IPS-15b (cell line): ENCODE measurements at regions not wholly inside any gene's neighbourhood (a gene's known extent, or its start where the extent isn't known, plus 50 kb on each side); places are given as distances from the start of the nearest gene placed in this dataset.
"Not testable (repeated sequence)": the region's sequence is repeated elsewhere in the genome, so short reads cannot be mapped to it uniquely, and the experiment has no call there.

Experiments
- H3K27me3 ChIP-seq: one replicate; pipeline ENCODE4 v1.6.1; 2013; ENCODE audit warnings: low read length; ENCODE audit not compliant: control insufficient read depth, insufficient read depth
- H3K36me3 ChIP-seq: one replicate; pipeline ENCODE4 v1.6.1; 2013; ENCODE audit warnings: low read length; ENCODE audit not compliant: control insufficient read depth, insufficient read depth
- H3K4me1 ChIP-seq: one replicate; pipeline ENCODE4 v1.6.1; 2013; ENCODE audit warnings: mild to moderate bottlenecking, low read length; ENCODE audit not compliant: control insufficient read depth, insufficient read depth
- H3K4me3 ChIP-seq: one replicate; pipeline ENCODE4 v1.5.1; 2013; ENCODE audit warnings: low read depth, low read length
- H3K9ac ChIP-seq: one replicate; pipeline ENCODE4 v1.6.1; 2013; ENCODE audit warnings: low read depth, mild to moderate bottlenecking, low read length
- H3K9me3 ChIP-seq: one replicate; pipeline ENCODE4 v1.6.1; 2013; ENCODE audit warnings: mild to moderate bottlenecking, low read length; ENCODE audit not compliant: control insufficient read depth, insufficient read depth

DNA sequence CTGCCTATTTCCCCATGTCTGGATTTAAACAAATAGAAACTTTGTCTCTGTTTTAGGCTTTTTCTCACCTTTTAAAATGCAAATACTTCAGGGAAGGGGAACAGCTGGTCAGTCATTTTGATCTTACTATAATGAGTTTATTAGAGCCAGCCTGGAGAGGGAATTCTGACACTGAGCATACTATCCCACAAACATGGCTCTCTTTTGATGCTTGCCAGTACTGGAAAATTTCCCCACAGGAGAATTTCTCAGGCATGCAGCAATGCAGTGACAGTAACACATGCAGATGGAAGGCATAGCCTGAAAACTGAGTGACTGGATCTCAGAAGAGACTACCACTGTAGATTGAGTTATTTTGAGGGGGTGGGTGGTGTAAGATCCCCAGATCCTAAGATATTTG is 974.3 kb upstream of the CELF4 start:
- no peaks in the 10 kb centered on the region for H3K27me3 ChIP-seq
- no peaks in the 10 kb centered on the region for H3K4me1 ChIP-seq
- no peak overlapping the region for H3K9ac ChIP-seq
- H3K4me3 ChIP-seq = no peak overlapping the region
- no peaks in the 10 kb centered on the region for H3K36me3 ChIP-seq
- no peaks in the 10 kb centered on the region for H3K9me3 ChIP-seq

DNA sequence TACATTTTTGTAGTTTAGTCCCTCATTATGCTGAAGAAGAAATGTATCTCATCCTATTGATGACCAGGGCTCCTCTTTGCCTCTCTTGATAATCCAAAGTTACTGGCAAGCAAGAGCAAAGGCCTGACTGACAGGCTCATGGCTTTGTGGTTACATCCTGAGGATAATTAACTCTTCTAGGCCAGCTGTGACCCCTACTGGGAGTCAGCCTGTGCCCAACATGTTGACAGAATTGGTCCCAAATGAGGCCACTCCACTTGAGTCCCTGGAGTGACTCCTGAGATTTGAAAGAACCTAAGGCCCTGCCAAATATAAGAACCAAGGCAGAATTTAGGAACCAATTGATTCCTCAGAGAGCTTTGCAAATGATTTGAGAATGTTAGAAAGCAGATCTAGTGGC is 973.8 kb upstream of the CELF4 start:
- Histone ChIP-seq H3K36me3 (no peaks in the 10 kb centered on the region), H3K9ac (no peak overlapping the region), H3K4me1 (no peaks in the 10 kb centered on the region), H3K4me3 (no peak overlapping the region), H3K27me3 (no peaks in the 10 kb centered on the region), H3K9me3 (no peaks in the 10 kb centered on the region)

DNA sequence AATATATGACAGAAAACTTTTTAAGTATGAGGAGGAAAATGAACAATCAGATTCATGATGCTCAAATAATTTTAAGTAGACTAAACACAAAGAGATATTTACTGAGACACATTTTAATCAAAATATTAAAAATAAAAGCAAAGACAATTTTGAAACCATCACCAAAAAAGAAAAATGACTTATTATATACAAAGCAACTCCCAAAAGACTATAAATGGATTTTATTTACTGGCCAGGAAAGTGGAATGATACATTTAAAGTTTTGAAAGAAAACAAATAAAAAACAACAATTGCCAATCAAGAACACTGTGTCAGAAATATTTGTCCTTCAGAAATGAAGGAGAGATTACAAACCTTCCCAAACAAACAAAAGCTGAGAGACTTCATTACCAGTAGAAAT is 968.5 kb upstream of the CELF4 start:
- no peak overlapping the region for H3K9ac ChIP-seq
- H3K27me3 ChIP-seq = no peaks in the 10 kb centered on the region
- no peaks in the 10 kb centered on the region for H3K9me3 ChIP-seq
- H3K36me3 ChIP-seq = no peaks in the 10 kb centered on the region
- H3K4me1 ChIP-seq = no peaks in the 10 kb centered on the region
- H3K4me3 ChIP-seq = no peak overlapping the region

DNA sequence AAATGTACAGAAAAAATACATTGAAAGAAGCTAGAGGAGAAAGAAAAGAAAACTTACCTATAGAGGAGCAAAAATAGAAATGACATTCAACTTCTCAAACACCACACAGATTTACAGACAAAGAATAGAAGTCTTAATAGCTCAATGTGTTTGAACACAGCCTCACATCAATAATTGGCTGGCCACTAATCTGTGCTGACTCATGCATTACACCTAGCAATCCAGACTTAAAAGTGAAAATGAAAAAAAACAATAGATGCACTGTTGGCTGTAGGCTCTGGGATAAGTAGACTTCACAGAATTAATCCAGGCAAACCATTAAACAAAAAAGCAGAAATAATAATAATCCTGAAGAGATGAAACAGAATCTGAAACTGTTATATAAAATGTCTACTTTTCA is 961.3 kb upstream of the CELF4 start:
- Histone ChIP-seq H3K36me3 (no peaks in the 10 kb centered on the region), H3K9me3 (no peaks in the 10 kb centered on the region), H3K27me3 (no peaks in the 10 kb centered on the region), H3K4me1 (no peaks in the 10 kb centered on the region), H3K4me3 (no peak overlapping the region), H3K9ac (no peak overlapping the region)

DNA sequence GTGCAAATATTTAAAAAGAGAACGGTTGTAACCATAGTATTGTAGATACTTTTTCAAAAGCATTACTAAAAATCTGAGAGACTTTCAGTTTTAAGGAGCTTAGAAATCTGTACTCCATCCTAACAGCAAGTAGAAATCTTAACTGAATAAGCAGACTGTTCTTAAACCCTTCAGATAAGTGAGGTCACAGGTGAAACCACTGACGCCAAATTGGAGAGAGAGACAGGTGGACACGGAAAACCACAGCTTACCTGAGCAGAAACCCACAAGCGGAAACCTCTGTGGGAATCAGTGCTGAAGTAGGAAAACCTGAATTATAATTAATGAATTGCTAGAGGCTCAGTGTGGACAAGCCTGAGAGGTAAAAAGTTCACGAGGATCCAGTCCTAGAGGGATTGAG is 959.4 kb upstream of the CELF4 start:
- Histone ChIP-seq H3K4me1 (no peaks in the 10 kb centered on the region), H3K4me3 (no peak overlapping the region), H3K27me3 (no peaks in the 10 kb centered on the region), H3K9me3 (no peaks in the 10 kb centered on the region), H3K36me3 (no peaks in the 10 kb centered on the region), H3K9ac (no peak overlapping the region)

DNA sequence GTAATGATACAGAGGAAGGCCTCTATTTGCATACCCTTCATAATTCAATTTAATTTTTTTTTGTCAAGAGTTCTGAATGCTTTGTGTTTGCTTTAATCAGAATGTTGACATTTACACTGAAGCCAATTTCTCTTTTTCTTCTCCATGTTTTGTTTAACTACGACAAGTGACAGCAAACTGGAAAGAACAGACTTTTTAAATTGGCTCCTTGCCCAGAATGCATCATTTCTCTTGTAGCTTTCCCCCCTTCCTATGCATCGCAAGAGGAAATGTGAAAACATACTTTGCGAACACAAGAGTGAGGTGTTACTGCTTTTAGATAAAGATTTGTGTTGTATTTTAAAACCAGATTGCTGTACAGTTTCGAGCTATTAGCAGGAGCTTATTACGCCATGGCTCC is 955.2 kb upstream of the CELF4 start:
- Histone ChIP-seq H3K27me3 (no peaks in the 10 kb centered on the region), H3K36me3 (no peaks in the 10 kb centered on the region), H3K9me3 (no peaks in the 10 kb centered on the region), H3K9ac (no peak overlapping the region), H3K4me3 (no peak overlapping the region), H3K4me1 (no peaks in the 10 kb centered on the region)

DNA sequence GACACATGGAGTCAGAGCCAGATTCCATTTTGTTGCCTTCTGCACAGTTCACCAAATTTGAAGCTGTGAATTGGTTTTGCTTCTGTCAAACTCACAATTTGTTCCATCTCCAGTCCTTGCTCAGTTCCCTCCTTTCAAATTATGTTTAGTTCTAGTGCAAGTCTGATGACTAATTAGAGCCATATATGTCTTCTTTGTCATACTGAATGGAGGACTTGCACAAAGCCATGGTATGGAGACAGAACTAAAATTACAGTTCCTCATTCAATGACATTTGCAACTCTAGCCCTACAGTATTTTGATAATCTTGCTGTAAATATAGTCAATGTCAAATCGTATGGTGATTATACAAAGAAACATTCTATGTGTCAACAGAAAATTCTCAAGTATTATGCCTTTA is 936.9 kb upstream of the CELF4 start:
- Histone ChIP-seq H3K9ac (no peak overlapping the region), H3K4me1 (no peaks in the 10 kb centered on the region), H3K4me3 (no peak overlapping the region), H3K27me3 (no peaks in the 10 kb centered on the region), H3K36me3 (no peaks in the 10 kb centered on the region), H3K9me3 (no peaks in the 10 kb centered on the region)

DNA sequence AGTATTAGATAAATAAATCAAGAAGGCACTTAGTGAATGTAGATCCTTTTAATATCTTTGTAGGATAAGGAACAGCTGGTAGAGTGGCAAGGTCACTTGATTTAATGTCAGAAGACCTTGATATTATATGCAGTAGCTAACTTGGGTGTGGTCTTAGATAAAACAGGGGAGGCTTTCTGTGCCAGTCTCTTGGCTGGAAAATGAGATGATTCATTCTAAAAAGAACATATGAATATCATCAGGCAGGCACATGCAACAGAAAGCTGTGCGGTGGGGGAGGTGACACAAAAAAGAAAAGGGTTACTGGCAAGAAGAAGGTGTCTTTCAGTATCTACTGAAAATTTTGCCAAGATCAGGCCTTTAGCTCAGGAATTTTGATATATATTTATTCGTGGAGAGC is 931.7 kb upstream of the CELF4 start:
- no peaks in the 10 kb centered on the region for H3K27me3 ChIP-seq
- no peaks in the 10 kb centered on the region for H3K9me3 ChIP-seq
- no peak overlapping the region for H3K4me3 ChIP-seq
- no peaks in the 10 kb centered on the region for H3K36me3 ChIP-seq
- H3K4me1 ChIP-seq = no peaks in the 10 kb centered on the region
- H3K9ac ChIP-seq = no peak overlapping the region

DNA sequence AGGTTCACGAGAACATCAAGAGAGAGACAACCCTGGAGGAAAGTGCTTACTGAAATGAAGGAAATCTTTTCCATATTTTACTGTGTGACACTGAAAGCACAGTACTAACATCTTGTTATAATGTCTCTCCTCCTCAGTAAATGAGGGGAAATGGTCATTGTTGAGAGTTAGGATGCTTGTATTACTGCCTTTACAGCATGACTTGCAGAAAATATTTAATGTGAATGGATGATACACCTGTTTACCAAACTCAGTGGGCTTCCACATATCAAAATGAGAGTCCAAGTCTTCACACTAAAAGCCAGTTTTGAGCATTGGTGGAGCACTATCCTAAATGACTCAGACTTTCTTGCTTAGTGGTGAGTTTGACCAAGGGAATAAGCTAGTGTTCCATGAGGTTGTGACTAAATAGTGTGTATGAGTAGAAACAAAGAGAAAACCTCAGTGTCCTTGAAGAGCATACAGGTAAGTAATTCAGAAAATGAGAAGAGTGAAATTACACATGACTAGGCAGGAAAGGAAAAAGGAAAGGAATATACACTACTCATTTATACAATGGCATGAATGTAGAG is 930.7 kb upstream of the CELF4 start:
- H3K4me1 ChIP-seq = no peaks in the 10 kb centered on the region
- no peak overlapping the region for H3K4me3 ChIP-seq
- no peaks in the 10 kb centered on the region for H3K27me3 ChIP-seq
- H3K9me3 ChIP-seq = no peaks in the 10 kb centered on the region
- no peaks in the 10 kb centered on the region for H3K36me3 ChIP-seq
- no peak overlapping the region for H3K9ac ChIP-seq

DNA sequence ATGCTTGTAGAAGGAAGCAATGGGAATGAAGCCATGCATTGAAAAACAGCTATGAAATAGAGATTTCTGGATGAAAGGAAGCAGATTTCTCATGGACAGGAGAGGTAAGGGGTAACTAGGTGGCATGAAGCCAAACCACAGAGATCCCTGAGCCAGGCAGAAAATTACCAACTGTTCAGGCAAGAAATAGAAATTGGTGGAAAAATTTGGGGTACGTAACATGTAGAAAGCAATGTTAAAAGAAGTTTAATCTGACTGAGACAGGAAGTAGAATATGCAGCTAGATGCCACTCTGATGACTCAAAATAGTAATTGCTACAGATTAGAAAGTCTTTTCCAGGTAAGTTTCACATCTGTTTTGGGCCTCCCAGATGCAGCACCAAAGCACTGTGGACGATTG is 928.5 kb upstream of the CELF4 start:
- Histone ChIP-seq H3K4me3 (no peak overlapping the region), H3K9me3 (no peaks in the 10 kb centered on the region), H3K4me1 (peaks cover 3% of the 10 kb centered on the region), H3K27me3 (no peaks in the 10 kb centered on the region), H3K9ac (no peak overlapping the region), H3K36me3 (no peaks in the 10 kb centered on the region)

DNA sequence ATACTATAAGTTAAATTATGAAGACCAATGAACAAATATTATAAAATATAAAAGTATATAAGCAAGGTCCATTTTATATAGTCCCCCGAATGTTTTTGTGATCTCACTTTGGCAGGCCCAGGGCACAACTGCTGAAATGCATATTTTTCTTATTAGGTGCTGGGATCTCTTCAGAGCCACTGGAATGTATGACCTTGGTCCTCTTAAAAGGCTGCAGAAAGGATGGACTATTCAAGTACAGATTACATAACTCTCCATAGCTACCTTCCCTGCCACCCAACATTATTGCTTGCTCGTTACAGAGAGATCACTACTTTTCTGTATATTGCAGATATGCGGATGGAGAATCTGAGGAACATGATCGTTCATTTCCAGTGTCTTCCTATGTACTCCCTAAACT is 925.6 kb upstream of the CELF4 start:
- Histone ChIP-seq H3K4me3 (no peak overlapping the region), H3K27me3 (no peaks in the 10 kb centered on the region), H3K4me1 (peaks cover 3% of the 10 kb centered on the region), H3K9me3 (no peaks in the 10 kb centered on the region), H3K36me3 (no peaks in the 10 kb centered on the region), H3K9ac (no peak overlapping the region)

DNA sequence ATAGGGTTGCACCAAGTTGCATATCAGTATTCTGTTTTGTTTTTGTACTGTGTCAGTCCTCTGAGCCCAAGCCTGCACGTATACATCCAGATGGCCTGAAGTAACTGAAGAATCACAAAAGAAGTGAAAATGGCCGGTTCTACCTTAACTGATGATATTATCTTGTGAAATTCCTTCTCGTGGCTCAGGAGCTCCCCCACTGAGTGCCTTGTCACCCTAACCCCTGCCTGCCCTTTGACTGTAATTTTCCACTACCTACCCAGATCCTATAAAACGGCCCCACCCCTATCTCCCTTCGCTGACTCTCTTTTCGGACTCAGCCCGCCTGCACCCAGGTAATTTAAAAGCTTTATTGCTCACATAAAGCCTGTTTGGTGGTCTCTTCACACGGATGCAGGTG is 924.1 kb upstream of the CELF4 start:
- not testable (repeated sequence) for H3K27me3 ChIP-seq, H3K36me3 ChIP-seq, H3K4me1 ChIP-seq, H3K9me3 ChIP-seq, H3K9ac ChIP-seq, H3K4me3 ChIP-seq

DNA sequence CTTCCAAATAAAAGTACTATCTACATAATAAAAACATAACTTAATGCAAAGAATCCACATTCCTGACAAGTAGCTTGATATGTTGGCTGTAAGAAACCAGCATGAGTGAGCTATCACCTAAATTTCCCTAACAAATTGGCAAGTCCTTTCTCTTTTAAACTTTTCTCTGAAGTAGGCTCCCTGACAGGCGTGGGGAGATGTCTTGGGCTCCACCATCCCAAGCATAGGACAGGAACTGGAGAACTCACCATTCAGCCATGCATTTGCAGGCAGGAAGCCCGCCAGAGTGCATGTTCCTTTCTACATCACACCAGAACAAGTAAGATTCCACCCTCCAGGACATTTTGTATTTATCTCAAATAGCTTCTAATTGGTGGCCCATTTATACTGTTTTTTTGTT is 921.9 kb upstream of the CELF4 start:
- Histone ChIP-seq H3K9me3 (no peaks in the 10 kb centered on the region), H3K27me3 (no peaks in the 10 kb centered on the region), H3K36me3 (no peaks in the 10 kb centered on the region), H3K4me3 (no peak overlapping the region), H3K4me1 (peaks cover 3% of the 10 kb centered on the region), H3K9ac (no peak overlapping the region)
